ENCODE measurements at regions not wholly inside any gene's neighbourhood (a gene's known extent, or its start where the extent isn't known, plus 50 kb on each side); places are given as distances from the start of the nearest gene placed in this dataset.
A peak's percentile ranks its signal among the peaks of the same experiment; 100 is the strongest.

GRCh38 chr2:144240656-144241339 lies 279.1 kb downstream of the ZEB2 start:
- DNase-seq, result no peak

- no peak for DNase-seq
Observed at GRCh38 chr2:144239726-144240125, 280.2 kb downstream of the ZEB2 start.

- no peak for DNase-seq
Observed at GRCh38 chr2:144239306-144239705, 280.6 kb downstream of the ZEB2 start.

GRCh38 chr2:144237830-144238627 lies 281.9 kb downstream of the ZEB2 start:
- no peak for DNase-seq

GRCh38 chr2:144237108-144237507 lies 282.8 kb downstream of the ZEB2 start:
- DNase-seq, result no peak

GRCh38 chr2:144235050-144235449 lies 284.9 kb downstream of the ZEB2 start:
- DNase-seq, result no peak

- no peak for DNase-seq
Observed at GRCh38 chr2:144234542-144234871, 285.4 kb downstream of the ZEB2 start.

GRCh38 chr2:144233733-144234541 lies 286.0 kb downstream of the ZEB2 start:
- no peak for DNase-seq

GRCh38 chr2:144233317-144233716 lies 286.6 kb downstream of the ZEB2 start:
- no peak for DNase-seq

- DNase-seq, result peak; percentile 45
Observed at GRCh38 chr2:144230448-144231085, 289.4 kb downstream of the ZEB2 start.

- DNase-seq, result no peak
Observed at GRCh38 chr2:144230033-144230432, 289.9 kb downstream of the ZEB2 start.

GRCh38 chr2:144229296-144229695 lies 290.6 kb downstream of the ZEB2 start:
- DNase-seq, result no peak

GRCh38 chr2:144227427-144228105 lies 292.4 kb downstream of the ZEB2 start:
- no peak for DNase-seq

GRCh38 chr2:144225076-144225475 lies 294.8 kb downstream of the ZEB2 start:
- DNase-seq, result no peak

GRCh38 chr2:144224472-144224871 lies 295.4 kb downstream of the ZEB2 start:
- DNase-seq, result no peak

GRCh38 chr2:144219979-144220378 lies 299.9 kb downstream of the ZEB2 start:
- DNase-seq, result no peak

- DNase-seq, result no peak
Observed at GRCh38 chr2:144217853-144218633, 301.9 kb downstream of the ZEB2 start.

GRCh38 chr2:144215701-144216675 lies 303.9 kb downstream of the ZEB2 start:
- no peak for DNase-seq

GRCh38 chr2:144215207-144215606 lies 304.7 kb downstream of the ZEB2 start:
- DNase-seq, result no peak

- no peak for DNase-seq
Observed at GRCh38 chr2:144213797-144214196, 306.1 kb downstream of the ZEB2 start.

GRCh38 chr2:144211826-144212225 lies 308.1 kb downstream of the ZEB2 start:
- DNase-seq, result no peak

All from EL (cell line).